ENCODE measurements at regions not wholly inside any gene's neighbourhood (a gene's known extent, or its start where the extent isn't known, plus 50 kb on each side); places are given as distances from the start of the nearest gene placed in this dataset.

GRCh38 chr2:150702791-150703190 lies 215.3 kb upstream of the RND3 start:
- ATAC-seq (replicated peaks in 6 of 8): no peak
- H3K4me3 ChIP-seq: no peak overlapping the region
- no peak overlapping the region for H3K27ac ChIP-seq
- no peaks in the 10 kb centered on the region for H3K4me1 ChIP-seq (replicated peaks in 1 of 2)
- WGBS, 10 experiments: 64 to 92% (median 78%) methylated on average over 1 to 2 of the region's 2 CpGs; no CpG with 5 or more reads in 2 of the 10 experiments
- in situ Hi-C loops (cut with MboI; ENCODE audit: low pct_unique_long_range_greater_than_20kb in 2 of 9, low sequenced_read_pairs in 9 of 9, unreplicated experiment in 9 of 9): no loop called here

- Histone ChIP-seq H3K4me1 (replicated peaks in 1 of 2) (no peaks in the 10 kb centered on the region), H3K4me3 (no peak overlapping the region), H3K27ac (no peak overlapping the region)
- peak in 3 of 8 experiments; percentile 84 to 95 (median 93) for ATAC-seq (replicated peaks in 6 of 8)
- 36 to 100% (median 74%) methylated on average over 3 to 5 of the region's 5 CpGs for WGBS, 10 experiments
- in situ Hi-C loops (cut with MboI; ENCODE audit: low pct_unique_long_range_greater_than_20kb in 2 of 9, low sequenced_read_pairs in 9 of 9, unreplicated experiment in 9 of 9): no loop called here
Observed at GRCh38 chr2:150700666-150701580, 213.5 kb upstream of the RND3 start.

- Histone ChIP-seq H3K27ac (no peak overlapping the region), H3K4me3 (no peak overlapping the region), H3K4me1 (replicated peaks in 1 of 2) (no peaks in the 10 kb centered on the region)
- in situ Hi-C loops (cut with MboI; ENCODE audit: low pct_unique_long_range_greater_than_20kb in 2 of 9, low sequenced_read_pairs in 9 of 9, unreplicated experiment in 9 of 9): no loop called here
- WGBS, 10 experiments: 40 to 100% (median 100%) methylated on average over 1 of the region's 1 CpG
- ATAC-seq (replicated peaks in 6 of 8): peak in 2 of 8 experiments; percentile 29 to 62
Observed at GRCh38 chr2:150699218-150699617, 211.8 kb upstream of the RND3 start.

- ATAC-seq (replicated peaks in 6 of 8): peak in 1 of 8 experiments; percentile 23
- in situ Hi-C loops (cut with MboI; ENCODE audit: low pct_unique_long_range_greater_than_20kb in 2 of 9, low sequenced_read_pairs in 9 of 9, unreplicated experiment in 9 of 9): no loop called here
Observed at GRCh38 chr2:150698016-150698661, 210.7 kb upstream of the RND3 start.

GRCh38 chr2:150697596-150697995 lies 210.1 kb upstream of the RND3 start:
- no peak for ATAC-seq (replicated peaks in 6 of 8)

More at GRCh38 chr2:150698016-150698661, 210.7 kb upstream of the RND3 start:
- WGBS, 10 experiments: 10 to 88% (median 69%) methylated on average over 1 to 2 of the region's 2 CpGs; no CpG with 5 or more reads in 1 of the 10 experiments
- Histone ChIP-seq H3K4me1 (replicated peaks in 1 of 2) (no peaks in the 10 kb centered on the region), H3K4me3 (no peak overlapping the region), H3K27ac (no peak overlapping the region)

GRCh38 chr2:150695451-150696135 lies 208.1 kb upstream of the RND3 start:
- 0 to 100% (median 63%) methylated on average over 1 to 3 of the region's 3 CpGs for WGBS, 10 experiments
- ATAC-seq (replicated peaks in 6 of 8): no peak
- in situ Hi-C loops (cut with MboI; ENCODE audit: low pct_unique_long_range_greater_than_20kb in 2 of 9, low sequenced_read_pairs in 9 of 9, unreplicated experiment in 9 of 9): no loop called here
- Histone ChIP-seq H3K4me1 (replicated peaks in 1 of 2) (no peaks in the 10 kb centered on the region), H3K27ac (no peak overlapping the region), H3K4me3 (no peak overlapping the region)

More at GRCh38 chr2:150697596-150697995, 210.1 kb upstream of the RND3 start:
- Histone ChIP-seq H3K4me3 (no peak overlapping the region), H3K4me1 (replicated peaks in 1 of 2) (no peaks in the 10 kb centered on the region), H3K27ac (no peak overlapping the region)
- 0 to 100% (median 90%) methylated on average over 1 to 2 of the region's 2 CpGs for WGBS, 10 experiments
- in situ Hi-C loops (cut with MboI; ENCODE audit: low pct_unique_long_range_greater_than_20kb in 2 of 9, low sequenced_read_pairs in 9 of 9, unreplicated experiment in 9 of 9): no loop called here

GRCh38 chr2:150693556-150693955 lies 206.1 kb upstream of the RND3 start:
- no peak for ATAC-seq (replicated peaks in 6 of 8)
- H3K4me3 ChIP-seq: no peak overlapping the region
- whole genome bisulfite sequencing, 10 experiments: 76 to 100% (median 88%) methylated on average over 1 to 2 of the region's 2 CpGs; no CpG with 5 or more reads in 1 of the 10 experiments
- in situ Hi-C loops (cut with MboI; ENCODE audit: low pct_unique_long_range_greater_than_20kb in 2 of 9, low sequenced_read_pairs in 9 of 9, unreplicated experiment in 9 of 9): no loop called here
- peaks cover 0 to 2% of the 10 kb centered on the region in 2 donors for H3K4me1 ChIP-seq (replicated peaks in 1 of 2)
- H3K27ac ChIP-seq: no peak overlapping the region

GRCh38 chr2:150690870-150691269 lies 203.4 kb upstream of the RND3 start:
- in situ Hi-C loops (cut with MboI; ENCODE audit: low pct_unique_long_range_greater_than_20kb in 2 of 9, low sequenced_read_pairs in 9 of 9, unreplicated experiment in 9 of 9): no loop called here
- no peak overlapping the region for H3K4me3 ChIP-seq
- 33 to 100% (median 100%) methylated on average over 1 of the region's 1 CpG; no CpG with 5 or more reads in 1 of the 10 experiments for WGBS, 10 experiments
- H3K27ac ChIP-seq: no peak overlapping the region
- peak in 1 of 8 experiments; percentile 15 for ATAC-seq (replicated peaks in 6 of 8)
- H3K4me1 ChIP-seq (replicated peaks in 1 of 2): peaks cover under 1 to 2% of the 10 kb centered on the region in 2 donors

- in situ Hi-C loops (cut with MboI; ENCODE audit: low pct_unique_long_range_greater_than_20kb in 2 of 9, low sequenced_read_pairs in 9 of 9, unreplicated experiment in 9 of 9): no loop called here
- Histone ChIP-seq H3K4me1 (replicated peaks in 1 of 2) (peaks cover 6 to 7% of the 10 kb centered on the region in 2 donors), H3K27ac (no peak overlapping the region), H3K4me3 (no peak overlapping the region)
- ATAC-seq (replicated peaks in 6 of 8): no peak
- 14 to 100% (median 81%) methylated on average over 1 to 2 of the region's 2 CpGs; no CpG with 5 or more reads in 2 of the 10 experiments for WGBS, 10 experiments
Observed at GRCh38 chr2:150690261-150690660, 202.8 kb upstream of the RND3 start.

- no peak overlapping the region for H3K4me3 ChIP-seq
- 14 to 100% (median 67%) methylated on average over 1 to 2 of the region's 2 CpGs; no CpG with 5 or more reads in 1 of the 10 experiments for WGBS, 10 experiments
- H3K27ac ChIP-seq: no peak overlapping the region
- H3K4me1 ChIP-seq (replicated peaks in 1 of 2): peaks cover 7 to 8% of the 10 kb centered on the region in 2 donors
- ATAC-seq (replicated peaks in 6 of 8): peak in 3 of 8 experiments; percentile 28 to 57 (median 56)
- in situ Hi-C loops (cut with MboI; ENCODE audit: low pct_unique_long_range_greater_than_20kb in 2 of 9, low sequenced_read_pairs in 9 of 9, unreplicated experiment in 9 of 9): no loop called here
Observed at GRCh38 chr2:150689590-150689989, 202.1 kb upstream of the RND3 start.

- peaks cover 7 to 10% of the 10 kb centered on the region in 2 donors for H3K4me1 ChIP-seq (replicated peaks in 1 of 2)
- in situ Hi-C loops (cut with MboI; ENCODE audit: low pct_unique_long_range_greater_than_20kb in 2 of 9, low sequenced_read_pairs in 9 of 9, unreplicated experiment in 9 of 9): no loop called here
Observed at GRCh38 chr2:150688016-150688415, 200.5 kb upstream of the RND3 start.

GRCh38 chr2:150686391-150686790 lies 198.9 kb upstream of the RND3 start:
- WGBS, 10 experiments: 58 to 100% (median 100%) methylated on average over 1 of the region's 1 CpG; no CpG with 5 or more reads in 1 of the 10 experiments
- in situ Hi-C loops (cut with MboI; ENCODE audit: low pct_unique_long_range_greater_than_20kb in 2 of 9, low sequenced_read_pairs in 9 of 9, unreplicated experiment in 9 of 9): no loop called here
- H3K4me3 ChIP-seq: no peak overlapping the region
- H3K27ac ChIP-seq: no peak overlapping the region
- H3K4me1 ChIP-seq (replicated peaks in 1 of 2): peaks cover 11 to 22% of the 10 kb centered on the region in 2 donors
- no peak for ATAC-seq (replicated peaks in 6 of 8)

More at GRCh38 chr2:150688016-150688415, 200.5 kb upstream of the RND3 start:
- ATAC-seq (replicated peaks in 6 of 8): no peak
- no peak overlapping the region for H3K27ac ChIP-seq
- 33 to 100% (median 92%) methylated on average over 1 to 3 of the region's 3 CpGs; no CpG with 5 or more reads in 1 of the 10 experiments for WGBS, 10 experiments
- H3K4me3 ChIP-seq: no peak overlapping the region

Data from motor neuron (in vitro differentiated cells).